Upper lobe of left lung (tissue), 4 donors: ENCODE measurements at regions not wholly inside any gene's neighbourhood (a gene's known extent, or its start where the extent isn't known, plus 50 kb on each side); places are given as distances from the start of the nearest gene placed in this dataset.

Experiments
- CTCF ChIP-seq, 6 experiments: fragments of 450-650 bp in 4 of 6; fragments of 200-600 bp in 2 of 6; sonication (generic) in 2 of 6; IDR thresholded peaks; one replicate each; pipeline ENCODE4 v1.5.1; 2016 to 2019; ENCODE audit warnings: antibody characterized with exemption in 6 of 6
- EP300 ChIP-seq, 4 donors: sonication (generic); formaldehyde crosslinking; IDR thresholded peaks; one replicate each; pipeline ENCODE4 v1.5.1; 2017; ENCODE audit warnings: antibody characterized with exemption in 4 of 4, control low read depth in 2 of 4
- POLR2A ChIP-seq, 4 donors: fragments of 450-650 bp; IDR thresholded peaks; one replicate each; pipeline ENCODE4 v1.5.1; 2016 to 2017; ENCODE audit warnings: antibody characterized with exemption in 4 of 4, mild to moderate bottlenecking in 2 of 4
- POLR2AphosphoS5 ChIP-seq, 2 donors: sonication (generic); formaldehyde crosslinking; IDR thresholded peaks; one replicate each; pipeline ENCODE4 v1.5.1; 2017; ENCODE audit warnings: antibody characterized with exemption in 2 of 2

DNA sequence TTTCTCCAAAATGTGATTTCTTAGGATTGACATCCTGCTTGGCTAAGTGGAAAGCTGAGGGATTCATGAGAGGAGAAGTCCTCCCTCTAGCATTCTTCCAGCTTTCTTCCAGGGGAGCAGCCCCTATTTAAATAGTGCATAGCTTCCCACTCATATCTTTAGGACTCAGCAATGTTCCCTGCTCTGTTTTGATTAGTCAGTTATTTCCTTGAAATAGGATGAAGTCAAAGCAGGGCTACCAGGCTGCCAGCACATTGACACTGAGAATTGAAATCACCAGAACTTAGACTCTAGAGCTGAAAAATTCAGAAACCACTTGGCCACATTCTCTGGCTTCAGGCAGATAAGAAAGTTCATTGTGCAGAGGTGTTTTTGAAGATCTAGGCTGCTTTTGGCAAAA, 74.7 kb upstream of the SMAD1 start:
- no peak for TF ChIP-seq POLR2AphosphoS5 (IDR thresholded peaks at IDR 0.05)
- no peak for TF ChIP-seq CTCF (IDR thresholded peaks at IDR 0.05)
- TF ChIP-seq POLR2A (IDR thresholded peaks at IDR 0.05), result no peak
- no peak for TF ChIP-seq EP300 (IDR thresholded peaks at IDR 0.05)
